HG02678 (cell line): ENCODE measurements at regions not wholly inside any gene's neighbourhood (a gene's known extent, or its start where the extent isn't known, plus 50 kb on each side); places are given as distances from the start of the nearest gene placed in this dataset.

Source experiments
- ATAC-seq: cut with Tn5 transposase; IDR thresholded peaks from one replicate; pipeline ENCODE4 v1.9.1; 2021; ENCODE audit warnings: mild to moderate bottlenecking, moderate library complexity; ENCODE audit not compliant: unreplicated experiment

DNA sequence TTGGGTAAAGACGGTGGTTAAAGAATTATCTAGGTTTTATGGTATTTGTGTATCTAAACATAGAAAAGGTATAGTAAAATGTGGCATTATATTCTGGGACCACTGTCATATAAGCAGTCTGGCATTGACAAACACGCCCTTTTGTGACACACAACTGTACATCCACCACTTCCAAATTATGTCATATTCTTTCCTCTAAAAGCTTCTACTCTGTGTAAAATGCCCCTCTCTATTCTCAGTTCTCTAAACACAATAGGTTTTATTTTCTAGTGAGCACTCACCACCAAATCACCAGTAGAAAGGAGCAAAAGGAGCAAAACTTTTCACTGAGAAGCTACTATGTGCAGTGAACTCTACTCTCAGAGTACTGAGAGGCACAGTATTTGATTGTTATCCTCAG is 88.1 kb upstream of the PIEZO2 start:
- ATAC-seq = no peak

DNA sequence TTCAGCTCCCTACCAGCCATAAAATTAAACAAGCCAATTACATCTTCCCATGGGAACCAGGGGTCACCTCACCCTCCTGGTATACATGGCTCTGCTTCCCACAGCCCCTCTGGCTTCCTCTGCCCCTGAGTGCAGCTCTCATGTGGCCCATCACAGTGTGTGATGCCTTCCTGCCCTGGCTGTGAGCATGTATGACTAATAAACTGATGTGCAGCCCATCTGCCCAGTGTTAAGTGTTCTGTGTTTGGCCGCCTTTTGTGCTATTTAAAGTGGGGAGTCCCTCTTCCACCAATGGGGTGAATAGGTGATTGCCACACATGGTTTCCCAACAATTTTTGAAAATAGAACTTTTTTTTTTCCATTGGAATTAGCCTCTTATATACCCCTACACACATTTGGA is 87.7 kb upstream of the PIEZO2 start:
- ATAC-seq = no peak

DNA sequence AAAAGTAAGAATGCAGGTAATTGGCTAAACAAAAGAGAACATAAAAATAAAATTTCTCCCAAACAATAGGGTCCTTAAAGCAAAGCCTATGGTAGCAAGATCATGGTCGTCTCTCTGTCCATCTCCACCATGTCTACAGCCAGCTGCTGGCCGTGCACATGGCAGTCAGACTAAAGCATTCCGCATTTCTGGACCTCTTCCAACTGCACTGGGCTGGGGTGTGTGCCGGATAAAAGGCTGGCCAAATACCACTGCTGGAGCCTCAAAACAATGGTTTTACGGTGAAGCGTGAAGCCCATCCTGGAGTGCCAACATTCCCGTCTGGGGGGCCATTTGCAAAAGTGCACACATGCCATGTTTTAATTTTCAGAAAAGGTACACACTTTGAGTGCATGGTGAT is 74.8 kb upstream of the PIEZO2 start:
- ATAC-seq = no peak

DNA sequence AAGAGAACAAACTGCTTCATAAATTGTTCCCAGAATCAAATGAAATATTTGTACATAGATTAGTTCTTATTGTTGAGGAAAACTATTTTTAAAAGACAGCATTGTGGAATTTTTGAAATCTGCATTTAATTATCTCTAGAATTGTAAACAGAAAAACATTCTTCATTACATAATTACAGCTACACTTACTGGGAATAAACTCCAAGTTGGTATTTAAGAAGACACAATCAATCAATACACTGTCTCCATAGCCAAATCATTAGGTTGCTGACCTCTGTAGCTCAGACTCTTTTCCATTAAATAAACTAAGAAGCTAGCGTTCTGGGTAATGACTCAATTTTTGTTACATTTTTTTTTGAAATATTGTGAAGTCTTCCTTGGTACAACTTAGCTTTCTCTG is 70.2 kb upstream of the PIEZO2 start:
- ATAC-seq = no peak

DNA sequence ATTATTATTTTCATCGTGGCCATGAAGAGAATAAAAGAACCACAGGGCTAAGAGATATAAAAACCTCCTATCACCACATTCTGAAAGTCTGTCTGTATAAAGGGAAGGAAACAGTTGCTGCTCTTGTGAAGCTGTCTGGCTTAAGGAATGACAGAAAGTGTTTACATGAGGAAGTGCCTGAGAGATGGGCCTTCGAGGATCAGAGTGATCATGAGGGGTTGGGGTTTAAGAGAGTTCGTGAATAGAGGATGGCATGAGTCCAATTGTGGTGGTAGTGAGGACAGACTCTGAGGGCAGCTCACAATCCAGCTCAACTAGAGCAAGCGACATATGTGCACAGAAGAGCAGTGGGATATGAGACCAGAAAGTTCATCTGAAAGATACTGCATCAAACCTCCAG is 65.8 kb upstream of the PIEZO2 start:
- no peak for ATAC-seq

GRCh38 chr18:11204020-11204419 is 54.7 kb upstream of the PIEZO2 start:
- ATAC-seq = no peak

DNA sequence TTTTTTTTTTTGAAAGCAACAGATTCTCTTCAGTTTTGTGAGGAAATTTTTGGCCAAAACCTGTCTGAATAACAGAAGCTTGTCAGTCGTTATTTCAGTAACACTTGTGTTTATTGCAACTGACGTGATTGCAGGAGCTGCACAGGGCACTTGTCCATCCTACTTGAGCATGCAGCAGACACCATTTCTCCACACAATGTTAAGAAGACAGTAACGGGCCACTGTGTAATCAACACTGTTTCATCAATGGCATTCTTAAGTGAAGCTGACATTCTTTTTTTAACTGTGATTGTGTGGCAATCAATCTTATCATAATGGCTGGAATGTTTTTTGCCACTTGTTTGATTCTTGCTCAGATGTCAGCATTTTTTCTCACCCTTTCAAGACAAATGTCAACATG is 50.1 kb upstream of the PIEZO2 start:
- no peak for ATAC-seq
